IMR-90 (cell line): ENCODE measurements at regions not wholly inside any gene's neighbourhood (a gene's known extent, or its start where the extent isn't known, plus 50 kb on each side); places are given as distances from the start of the nearest gene placed in this dataset.

Source experiments
- ATAC-seq: fragments of 200-7000 bp; cut with Tn5 transposase; 2 replicates; pipeline ENCODE4 v1.9.1; 2020; ENCODE audit warnings: low read depth, mild to moderate bottlenecking, moderate library complexity
- BruUV-seq: library from RNA; stranded (reverse); fragments of 400-500 nt; replicated peaks from 2 replicates; lab custom pipeline; 2021; lab: Mats Ljungman, UMichigan
- CTCF ChIA-PET: fragments of 300-600 bp; formaldehyde crosslinking; extraction: SDS; loops from one replicate; lab custom pipeline; 2021; ENCODE audit warnings: antibody characterized with exemption; lab: Yijun Ruan, JAX
- POLR2A ChIA-PET: fragments of 300-600 bp; sonication (Branson Sonifier 250); formaldehyde crosslinking; loops from one replicate; lab custom pipeline; 2022; ENCODE audit warnings: antibody characterized with exemption; ENCODE audit not compliant: unreplicated experiment; lab: Charles Lee
- DNase-seq: peaks from one replicate; pipeline ENCODE4 v3.0.0; 2013
- H2AFZ ChIP-seq: replicated peaks from 2 replicates; pipeline ENCODE3; 2013; ENCODE audit warnings: low read length, mild to moderate bottlenecking; ENCODE audit not compliant: poor library complexity
- H2AK5ac ChIP-seq: 2 replicates; pipeline ENCODE4 v1.6.1; 2013; ENCODE audit warnings: low read depth, low read length, inconsistent platforms
- H2AK9ac ChIP-seq: replicated peaks from 2 replicates; pipeline ENCODE3; 2013; ENCODE audit warnings: mild to moderate bottlenecking, low read depth, low read length, moderate library complexity; ENCODE audit not compliant: poor library complexity
- H2BK120ac ChIP-seq: 2 replicates; pipeline ENCODE4 v1.6.1; 2013; ENCODE audit warnings: low read depth, low read length, inconsistent platforms
- H2BK15ac ChIP-seq: 3 replicates; pipeline ENCODE4 v1.6.1; 2013; ENCODE audit warnings: low read depth, low read length, inconsistent platforms
- H2BK20ac ChIP-seq: 2 replicates; pipeline ENCODE4 v1.6.1; 2013; ENCODE audit warnings: low read depth, mild to moderate bottlenecking, inconsistent platforms, low read length, moderate library complexity
- H2BK5ac ChIP-seq: 2 replicates; pipeline ENCODE4 v1.6.1; 2013; ENCODE audit warnings: mild to moderate bottlenecking, low read depth, low read length, inconsistent platforms; ENCODE audit not compliant: poor library complexity, severe bottlenecking
- H3K14ac ChIP-seq: replicated peaks from 2 replicates; pipeline ENCODE4 v1.6.1; 2013; ENCODE audit warnings: low read depth, low read length, inconsistent platforms
- H3K18ac ChIP-seq: 2 replicates; pipeline ENCODE4 v1.6.1; 2013; ENCODE audit warnings: low read depth, low read length, control low read depth
- H3K23ac ChIP-seq: 2 replicates; pipeline ENCODE4 v1.6.1; 2013; ENCODE audit warnings: low read depth, low read length, inconsistent platforms
- H3K27ac ChIP-seq: 2 replicates; pipeline ENCODE4 v1.5.1; 2013; ENCODE audit warnings: mild to moderate bottlenecking, control low read depth, low read length; ENCODE audit not compliant: insufficient read depth
- H3K27me3 ChIP-seq: 2 replicates; pipeline ENCODE4 v1.6.1; 2013; ENCODE audit warnings: low read length; ENCODE audit not compliant: control insufficient read depth, insufficient read depth
- H3K36me3 ChIP-seq: 2 replicates; pipeline ENCODE4 v1.6.1; 2013; ENCODE audit warnings: low read length, mixed read lengths; ENCODE audit not compliant: control insufficient read depth, insufficient read depth
- H3K4ac ChIP-seq: 2 replicates; pipeline ENCODE4 v1.6.1; 2013; ENCODE audit warnings: low read depth, low read length, inconsistent platforms
- H3K4me1 ChIP-seq: 2 replicates; pipeline ENCODE4 v1.6.1; 2013; ENCODE audit warnings: low read length, mixed read lengths; ENCODE audit not compliant: control insufficient read depth, insufficient read depth
- H3K4me2 ChIP-seq: 2 replicates; pipeline ENCODE4 v1.6.1; 2013; ENCODE audit warnings: low read depth, mild to moderate bottlenecking, control low read depth, low read length, moderate library complexity
- H3K4me3 ChIP-seq: 2 replicates; pipeline ENCODE4 v1.5.1; 2013; ENCODE audit warnings: low read depth, mild to moderate bottlenecking, control low read depth, low read length, moderate library complexity; ENCODE audit not compliant: insufficient read depth
- H3K56ac ChIP-seq: 2 replicates; pipeline ENCODE4 v1.6.1; 2013; ENCODE audit warnings: low read length, inconsistent platforms; ENCODE audit not compliant: insufficient read depth; ENCODE audit errors: extremely low read depth
- H3K79me1 ChIP-seq, 2 experiments: 2 replicates each; pipeline ENCODE4 v1.6.1; 2013; ENCODE audit warnings: low read length in 2 of 2, inconsistent platforms in 1 of 2, low read depth in 1 of 2
- H3K9ac ChIP-seq: 2 replicates; pipeline ENCODE4 v1.6.1; 2013; ENCODE audit warnings: low read depth, low read length, control low read depth
- H3K9me1 ChIP-seq: 2 replicates; pipeline ENCODE4 v1.6.1; 2013; ENCODE audit warnings: low read length, inconsistent platforms; ENCODE audit not compliant: insufficient read depth
- H3K9me3 ChIP-seq: 2 replicates; pipeline ENCODE4 v1.6.1; 2013; ENCODE audit warnings: low read length; ENCODE audit not compliant: control insufficient read depth, insufficient read depth
- H4K20me1 ChIP-seq: 2 replicates; pipeline ENCODE4 v1.6.1; 2013; ENCODE audit warnings: low read length, inconsistent platforms; ENCODE audit not compliant: insufficient read depth
- H4K5ac ChIP-seq: 2 replicates; pipeline ENCODE4 v1.6.1; 2013; ENCODE audit warnings: mild to moderate bottlenecking, low read depth, low read length, control low read depth
- H4K8ac ChIP-seq, 2 experiments: 2 replicates each; pipeline ENCODE4 v1.6.1; 2013; ENCODE audit warnings: low read depth in 2 of 2, low read length in 2 of 2, control low read depth in 1 of 2, inconsistent platforms in 1 of 2
- H4K91ac ChIP-seq: 2 replicates; pipeline ENCODE4 v1.6.1; 2013; ENCODE audit warnings: low read depth, low read length, inconsistent platforms; ENCODE audit not compliant: insufficient read depth
- BHLHE40 ChIP-seq: fragments of 150-350 bp; IDR thresholded peaks from 2 replicates; pipeline ENCODE4 v1.6.1; 2016; ENCODE audit warnings: mild to moderate bottlenecking, low read depth, low read length
- CEBPB ChIP-seq: IDR thresholded peaks from 2 replicates; pipeline ENCODE4 v1.6.1; 2012; ENCODE audit warnings: low read depth, low read length, improper control_type of control experiment
- CHD1 ChIP-seq: IDR thresholded peaks from 2 replicates; pipeline ENCODE4 v1.6.1; 2012; ENCODE audit warnings: low read depth, low read length, improper control_type of control experiment
- FOS ChIP-seq: fragments of 150-350 bp; IDR thresholded peaks from 2 replicates; pipeline ENCODE4 v1.6.1; 2016; ENCODE audit warnings: low read depth, low read length
- MAFK ChIP-seq: IDR thresholded peaks from 2 replicates; pipeline ENCODE4 v1.6.1; 2012; ENCODE audit warnings: low read depth, low read length, improper control_type of control experiment
- MAZ ChIP-seq: IDR thresholded peaks from 2 replicates; pipeline ENCODE4 v1.6.1; 2012; ENCODE audit warnings: low read depth, mild to moderate bottlenecking, low read length, improper control_type of control experiment, moderate library complexity, borderline replicate concordance
- MXI1 ChIP-seq: IDR thresholded peaks from 2 replicates; pipeline ENCODE4 v1.6.1; 2012; ENCODE audit warnings: low read depth, mild to moderate bottlenecking, low read length, moderate library complexity, borderline replicate concordance
- NFE2L2 ChIP-seq: fragments of 150-350 bp; IDR thresholded peaks from 2 replicates; pipeline ENCODE4 v1.6.1; 2016; ENCODE audit warnings: low read depth, mild to moderate bottlenecking, low read length
- POLR2A ChIP-seq: IDR thresholded peaks from 2 replicates; pipeline ENCODE4 v1.6.1; 2012; ENCODE audit warnings: mild to moderate bottlenecking, low read depth, low read length
- RAD21 ChIP-seq: IDR thresholded peaks from 2 replicates; pipeline ENCODE4 v1.6.1; 2012; ENCODE audit warnings: low read length, improper control_type of control experiment
- RCOR1 ChIP-seq: IDR thresholded peaks from 2 replicates; pipeline ENCODE4 v1.6.1; 2012; ENCODE audit warnings: mild to moderate bottlenecking, low read length, improper control_type of control experiment; ENCODE audit not compliant: insufficient replicate concordance
- RFX5 ChIP-seq: IDR thresholded peaks from 2 replicates; pipeline ENCODE4 v1.8.0; 2012; ENCODE audit warnings: low read depth, mild to moderate bottlenecking, low read length, moderate library complexity
- SMC3 ChIP-seq: fragments of 150-350 bp; IDR thresholded peaks from 2 replicates; pipeline ENCODE4 v1.6.1; 2016; ENCODE audit warnings: low read depth, mild to moderate bottlenecking, antibody characterized with exemption, low read length, moderate library complexity
- WGBS, 2 experiments: methylation state at CpG; one replicate each; pipeline versions ENCODE4 v1.1.5 to v1.1.7; 2013; ENCODE audit warnings: missing lambda C conversion rate in 2 of 2; ENCODE audit not compliant: insufficient read length in 1 of 2; ENCODE audit errors: extremely low coverage in 2 of 2; 5-methylcytosine and 5-hydroxymethylcytosine counted together
- dilution Hi-C: fragments of 300-500 bp; cut with HindIII; formaldehyde crosslinking; loops from one replicate; pipeline ENCODE4 v1.14.3; 2018; ENCODE audit warnings: low sequenced_read_pairs; ENCODE audit not compliant: unreplicated experiment
- in situ Hi-C: fragments of 300-500 bp; cut with MboI; formaldehyde crosslinking; loops from 3 replicates; pipeline ENCODE4 v1.14.3; 2019; ENCODE audit warnings: low sequenced_read_pairs, inconsistent platforms, mixed read lengths
- intact Hi-C: fragments of 100-400 bp; cut with micrococcal nuclease; formaldehyde crosslinking; loops from 2 replicates; pipeline ENCODE4 v1.10.0; 2022
- TF ChIP-seq, protein P1 (sequence below): fragments of 150-350 bp; IDR thresholded peaks from 2 replicates; pipeline ENCODE4 v1.6.1; 2017; ENCODE audit warnings: mild to moderate bottlenecking, antibody characterized with exemption, low read length, low read depth
- TF ChIP-seq, protein P2 (sequence below): conservative IDR thresholded peaks from 2 replicates; pipeline ENCODE4 v1.5.1; 2012; ENCODE audit warnings: mild to moderate bottlenecking, low read depth, low read length, improper control_type of control experiment
- TF ChIP-seq, protein P3 (sequence below): fragments of 150-350 bp; IDR thresholded peaks from 2 replicates; pipeline ENCODE4 v1.6.1; 2016; ENCODE audit warnings: low read depth, mild to moderate bottlenecking, low read length, moderate library complexity, borderline replicate concordance

DNA sequence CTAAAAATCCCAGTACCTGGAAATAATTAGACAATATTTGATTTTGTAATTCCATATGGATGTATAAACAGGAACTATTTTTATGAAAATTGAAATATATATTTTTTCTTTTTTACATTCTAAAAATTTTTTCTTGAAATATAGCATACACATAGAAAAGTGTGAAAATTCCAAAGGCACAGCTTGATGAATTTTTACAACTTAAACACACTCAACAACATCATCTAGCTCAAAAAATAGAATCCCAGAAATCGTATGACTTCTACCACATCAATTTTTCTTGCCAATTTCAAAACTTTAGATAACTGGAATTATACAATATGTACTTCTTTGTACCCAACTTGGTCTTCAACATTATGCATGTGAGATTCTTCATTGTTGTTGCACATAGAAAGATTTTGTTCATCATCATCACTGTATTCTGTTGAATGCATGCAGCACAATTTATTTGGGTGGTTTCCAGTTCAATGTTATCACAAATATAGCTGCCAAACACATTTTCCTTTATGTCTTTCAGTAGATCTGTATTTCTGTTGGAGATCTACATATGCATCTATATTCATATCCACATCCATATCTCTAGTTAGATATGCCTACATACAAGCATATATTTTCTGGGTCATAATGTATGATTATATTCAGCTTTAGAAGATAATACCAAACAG is 340.7 kb upstream of the SLIT2 start:
- no peak overlapping the region for H4K91ac ChIP-seq
- H3K9me3 ChIP-seq: no peaks in the 10 kb centered on the region
- dilution Hi-C loops: no loop called here
- TF ChIP-seq CHD1: no peak
- no peak for TF ChIP-seq CEBPB
- TF ChIP-seq SMC3: no peak
- no peak for TF ChIP-seq MAFK
- no peak for TF ChIP-seq NFE2L2
- no peak for TF ChIP-seq RAD21
- no peak for TF ChIP-seq RCOR1
- TF ChIP-seq RFX5: no peak
- TF ChIP-seq POLR2A: no peak
- TF ChIP-seq, protein P1, sequence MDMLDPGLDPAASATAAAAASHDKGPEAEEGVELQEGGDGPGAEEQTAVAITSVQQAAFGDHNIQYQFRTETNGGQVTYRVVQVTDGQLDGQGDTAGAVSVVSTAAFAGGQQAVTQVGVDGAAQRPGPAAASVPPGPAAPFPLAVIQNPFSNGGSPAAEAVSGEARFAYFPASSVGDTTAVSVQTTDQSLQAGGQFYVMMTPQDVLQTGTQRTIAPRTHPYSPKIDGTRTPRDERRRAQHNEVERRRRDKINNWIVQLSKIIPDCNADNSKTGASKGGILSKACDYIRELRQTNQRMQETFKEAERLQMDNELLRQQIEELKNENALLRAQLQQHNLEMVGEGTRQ: no peak
- TF ChIP-seq, protein P2, sequence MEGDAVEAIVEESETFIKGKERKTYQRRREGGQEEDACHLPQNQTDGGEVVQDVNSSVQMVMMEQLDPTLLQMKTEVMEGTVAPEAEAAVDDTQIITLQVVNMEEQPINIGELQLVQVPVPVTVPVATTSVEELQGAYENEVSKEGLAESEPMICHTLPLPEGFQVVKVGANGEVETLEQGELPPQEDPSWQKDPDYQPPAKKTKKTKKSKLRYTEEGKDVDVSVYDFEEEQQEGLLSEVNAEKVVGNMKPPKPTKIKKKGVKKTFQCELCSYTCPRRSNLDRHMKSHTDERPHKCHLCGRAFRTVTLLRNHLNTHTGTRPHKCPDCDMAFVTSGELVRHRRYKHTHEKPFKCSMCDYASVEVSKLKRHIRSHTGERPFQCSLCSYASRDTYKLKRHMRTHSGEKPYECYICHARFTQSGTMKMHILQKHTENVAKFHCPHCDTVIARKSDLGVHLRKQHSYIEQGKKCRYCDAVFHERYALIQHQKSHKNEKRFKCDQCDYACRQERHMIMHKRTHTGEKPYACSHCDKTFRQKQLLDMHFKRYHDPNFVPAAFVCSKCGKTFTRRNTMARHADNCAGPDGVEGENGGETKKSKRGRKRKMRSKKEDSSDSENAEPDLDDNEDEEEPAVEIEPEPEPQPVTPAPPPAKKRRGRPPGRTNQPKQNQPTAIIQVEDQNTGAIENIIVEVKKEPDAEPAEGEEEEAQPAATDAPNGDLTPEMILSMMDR: no peak
- TF ChIP-seq FOS: no peak
- TF ChIP-seq BHLHE40: no peak
- TF ChIP-seq, protein P3, sequence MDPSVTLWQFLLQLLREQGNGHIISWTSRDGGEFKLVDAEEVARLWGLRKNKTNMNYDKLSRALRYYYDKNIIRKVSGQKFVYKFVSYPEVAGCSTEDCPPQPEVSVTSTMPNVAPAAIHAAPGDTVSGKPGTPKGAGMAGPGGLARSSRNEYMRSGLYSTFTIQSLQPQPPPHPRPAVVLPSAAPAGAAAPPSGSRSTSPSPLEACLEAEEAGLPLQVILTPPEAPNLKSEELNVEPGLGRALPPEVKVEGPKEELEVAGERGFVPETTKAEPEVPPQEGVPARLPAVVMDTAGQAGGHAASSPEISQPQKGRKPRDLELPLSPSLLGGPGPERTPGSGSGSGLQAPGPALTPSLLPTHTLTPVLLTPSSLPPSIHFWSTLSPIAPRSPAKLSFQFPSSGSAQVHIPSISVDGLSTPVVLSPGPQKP: no peak
- no peak for TF ChIP-seq MAZ
- no peak for TF ChIP-seq MXI1
- H3K27ac ChIP-seq: no peak overlapping the region
- POLR2A ChIA-PET: no interaction called here
- H3K4me2 ChIP-seq: no peak overlapping the region
- H2AK9ac ChIP-seq: no peak overlapping the region
- H2BK120ac ChIP-seq: no peak overlapping the region
- no peak overlapping the region for H3K56ac ChIP-seq
- H3K23ac ChIP-seq: no peak overlapping the region
- no peak overlapping the region for H2BK20ac ChIP-seq
- intact Hi-C loops: no loop called here
- in situ Hi-C loops: no loop called here
- CTCF ChIA-PET: no interaction called here
- H3K14ac ChIP-seq: no peak overlapping the region
- H3K4ac ChIP-seq: no peak overlapping the region
- BruUV-seq: no TSS peak
- WGBS, 2 experiments: no CpG with 5 or more reads among the region's 1 CpG
- H2BK5ac ChIP-seq: no peak overlapping the region
- H2AK5ac ChIP-seq: no peak overlapping the region
- no peaks in the 10 kb centered on the region for H3K36me3 ChIP-seq
- ATAC-seq (no peak), DNase-seq (no peak)
- H3K9ac ChIP-seq: no peak overlapping the region
- no peak overlapping the region for H2AFZ ChIP-seq
- H4K5ac ChIP-seq: no peak overlapping the region
- no peak overlapping the region for H3K4me3 ChIP-seq
- no peaks in the 10 kb centered on the region for H3K79me1 ChIP-seq
- H3K27me3 ChIP-seq: no peaks in the 10 kb centered on the region
- no peaks in the 10 kb centered on the region for H3K9me1 ChIP-seq
- no peaks in the 10 kb centered on the region for H4K20me1 ChIP-seq
- H3K4me1 ChIP-seq: no peaks in the 10 kb centered on the region
- no peak overlapping the region for H2BK15ac ChIP-seq
- H4K8ac ChIP-seq: no peak overlapping the region
- no peak overlapping the region for H3K18ac ChIP-seq
